WTC11 (cell line): ENCODE measurements at regions not wholly inside any gene's neighbourhood (a gene's known extent, or its start where the extent isn't known, plus 50 kb on each side); places are given as distances from the start of the nearest gene placed in this dataset.

Source experiments
- ATAC-seq: fragments of 200-7000 bp; cut with Tn5 transposase; 2 replicates; pipeline ENCODE4 v1.10.0; 2021; ENCODE audit warnings: mild to moderate bottlenecking, moderate library complexity
- CTCF ChIA-PET: fragments of 300-600 bp; sonication (Branson Sonifier 250); formaldehyde crosslinking; loops from one replicate; lab custom pipeline; 2021; ENCODE audit warnings: antibody characterized with exemption; lab: Charles Lee
- POLR2A ChIA-PET: fragments of 350-600 bp; sonication (Branson Sonifier 250); formaldehyde crosslinking; loops from one replicate; lab custom pipeline; 2021; ENCODE audit warnings: antibody characterized with exemption; lab: Charles Lee
- DNase-seq: peaks from one replicate; pipeline ENCODE4 v3.0.0; 2021; ENCODE audit warnings: low spot score
- H3K27ac Mint-ChIP-seq: 2 replicates; pipeline ENCODE4 v1.8.0; 2021; ENCODE audit warnings: mixed read lengths
- H3K27me3 Mint-ChIP-seq: 2 replicates; pipeline ENCODE4 v1.8.0; 2021; ENCODE audit warnings: low read depth, mild to moderate bottlenecking, moderate library complexity, mixed read lengths
- H3K36me3 Mint-ChIP-seq: 2 replicates; pipeline ENCODE4 v1.8.0; 2021; ENCODE audit warnings: mixed read lengths
- H3K4me1 Mint-ChIP-seq: 2 replicates; pipeline ENCODE4 v1.8.0; 2022; ENCODE audit warnings: mixed read lengths
- H3K4me3 Mint-ChIP-seq: 2 replicates; pipeline ENCODE4 v1.8.0; 2021; ENCODE audit warnings: mild to moderate bottlenecking, moderate library complexity, mixed read lengths
- H3K9me3 Mint-ChIP-seq: 2 replicates; pipeline ENCODE4 v1.8.0; 2021; ENCODE audit warnings: mixed read lengths
- AR ChIP-seq: fragments of 250-450 bp; sonication (Bioruptor Pico); IDR thresholded peaks from 2 replicates; pipeline ENCODE4 v1.9.0; 2021; ENCODE audit warnings: mild to moderate bottlenecking
- ATF1 ChIP-seq: sonication (generic); formaldehyde crosslinking; IDR thresholded peaks from 2 replicates; pipeline ENCODE4 v1.8.1; 2023; ENCODE audit warnings: mild to moderate bottlenecking, moderate library complexity, missing genetic modification reagents
- CREB1 ChIP-seq: sonication (generic); formaldehyde crosslinking; IDR thresholded peaks from 2 replicates; pipeline ENCODE4 v1.8.0; 2023; ENCODE audit warnings: mild to moderate bottlenecking, missing genetic modification reagents
- CTCF ChIP-seq: fragments of 200-600 bp; IDR thresholded peaks from 2 replicates; pipeline ENCODE4 v1.8.0; 2022; ENCODE audit warnings: antibody characterized with exemption
- E2F5 ChIP-seq: sonication (generic); formaldehyde crosslinking; IDR thresholded peaks from 2 replicates; pipeline ENCODE4 v1.8.1; 2022; ENCODE audit warnings: mild to moderate bottlenecking, moderate library complexity, missing genetic modification reagents
- KAT7 ChIP-seq: sonication (generic); formaldehyde crosslinking; IDR thresholded peaks from 2 replicates; pipeline ENCODE4 v1.8.1; 2023; ENCODE audit warnings: missing genetic modification reagents, mild to moderate bottlenecking, borderline replicate concordance
- MXD4 ChIP-seq: fragments of 250-450 bp; sonication (Bioruptor Pico); IDR thresholded peaks from 2 replicates; pipeline ENCODE4 v1.8.0; 2021; ENCODE audit warnings: mild to moderate bottlenecking, moderate library complexity, borderline replicate concordance
- NFE2L1 ChIP-seq: sonication (generic); formaldehyde crosslinking; IDR thresholded peaks from 2 replicates; pipeline ENCODE4 v1.8.1; 2023; ENCODE audit warnings: missing genetic modification reagents
- NFYB ChIP-seq: sonication (generic); formaldehyde crosslinking; conservative IDR thresholded peaks from 2 replicates; pipeline ENCODE4 v1.8.0; 2022; ENCODE audit warnings: low read depth, missing genetic modification reagents
- PRDM15 ChIP-seq: sonication (generic); formaldehyde crosslinking; IDR thresholded peaks from 2 replicates; pipeline ENCODE4 v1.8.0; 2022; ENCODE audit warnings: missing genetic modification reagents
- SMAD4 ChIP-seq: sonication (generic); formaldehyde crosslinking; IDR thresholded peaks from 2 replicates; pipeline ENCODE4 v1.8.0; 2022; ENCODE audit warnings: mild to moderate bottlenecking, missing genetic modification reagents
- SP1 ChIP-seq: sonication (generic); formaldehyde crosslinking; conservative IDR thresholded peaks from 2 replicates; pipeline ENCODE4 v1.8.1; 2022; ENCODE audit warnings: missing genetic modification reagents
- STAT6 ChIP-seq: sonication (generic); formaldehyde crosslinking; conservative IDR thresholded peaks from 2 replicates; pipeline ENCODE4 v1.8.1; 2023; ENCODE audit warnings: mild to moderate bottlenecking, low read depth, missing genetic modification reagents, moderate library complexity
- ZNF396 ChIP-seq: fragments of 250-450 bp; sonication (Bioruptor Pico); IDR thresholded peaks from 2 replicates; pipeline ENCODE4 v1.8.0; 2021; ENCODE audit warnings: mild to moderate bottlenecking, moderate library complexity, borderline replicate concordance
- ZNF425 ChIP-seq: fragments of 250-450 bp; sonication (Bioruptor Pico); conservative IDR thresholded peaks from 2 replicates; pipeline ENCODE4 v1.9.0; 2021; ENCODE audit warnings: mild to moderate bottlenecking
- ZNF671 ChIP-seq: fragments of 250-450 bp; sonication (Bioruptor Pico); IDR thresholded peaks from 2 replicates; pipeline ENCODE4 v1.8.0; 2021; ENCODE audit warnings: mild to moderate bottlenecking
- ZSCAN18 ChIP-seq: fragments of 250-450 bp; sonication (Bioruptor Pico); IDR thresholded peaks from 2 replicates; pipeline ENCODE4 v2.1.2; 2022; ENCODE audit warnings: mild to moderate bottlenecking, moderate library complexity

- DNase-seq (no peak), ATAC-seq (no peak)
- Mint-ChIP-seq H3K27ac (no peak overlapping the region), H3K9me3 (peaks cover 11% of the 10 kb centered on the region), H3K36me3 (no peaks in the 10 kb centered on the region), H3K4me3 (no peak overlapping the region), H3K27me3 (no peaks in the 10 kb centered on the region; the same call in 1 of the 2 replicates), H3K4me1 (peaks cover 13% of the 10 kb centered on the region)
- CTCF ChIA-PET, result interaction anchor here (2.9 kb wide), 1 partner anchor 167 kb away, joined by 10 read pairs; no protein-coding TSS in a partner anchor
- TF ChIP-seq NFE2L1 (no peak), KAT7 (CRISPR knock-in tag) (no peak), ZSCAN18 (CRISPR knock-in tag) (no peak), SMAD4 (no peak), ZNF396 (CRISPR knock-in tag) (no peak), ATF1 (CRISPR knock-in tag) (no peak), E2F5 (CRISPR knock-in tag) (no peak), CTCF (no peak), ZNF425 (CRISPR knock-in tag) (no peak), CREB1 (CRISPR knock-in tag) (no peak), STAT6 (CRISPR knock-in tag) (no peak), NFYB (CRISPR knock-in tag) (no peak), AR (CRISPR knock-in tag) (no peak), ZNF671 (CRISPR knock-in tag) (no peak), PRDM15 (CRISPR knock-in tag) (no peak), SP1 (no peak), MXD4 (no peak)
- POLR2A ChIA-PET, result no interaction called here
Observed at GRCh38 chr3:194854659-194855390, 169.1 kb downstream of the FAM43A start.
